Adrenal gland (tissue), 9 donors: ENCODE measurements at regions not wholly inside any gene's neighbourhood (a gene's known extent, or its start where the extent isn't known, plus 50 kb on each side); places are given as distances from the start of the nearest gene placed in this dataset.

Source experiments
- DNase-seq, 7 donors: peaks; one replicate each; pipeline ENCODE4 v3.0.0-alpha.2; 2019 to 2020
- H3K27ac ChIP-seq, 5 donors: fragments of 200-600 bp; sonication (generic) in 4 of 5; 1 replicate in 3 of 5; 2 replicates in 2 of 5; pipeline versions ENCODE4 v1.5.1 to v1.8.0; 2016 to 2020; ENCODE audit warnings: mild to moderate bottlenecking in 1 of 5
- H3K27me3 ChIP-seq: fragments of 200-600 bp; 2 replicates; pipeline ENCODE4 v1.8.0; 2021
- H3K36me3 ChIP-seq, 2 donors: fragments of 200-600 bp; replicated peaks in 1 of 2; 1 replicate in 1 of 2; 2 replicates in 1 of 2; pipeline versions ENCODE4 v1.5.1 to v1.8.0; 2018 to 2022
- H3K4me1 ChIP-seq, 2 donors: fragments of 200-600 bp; replicated peaks in 1 of 2; 1 replicate in 1 of 2; 2 replicates in 1 of 2; pipeline versions ENCODE4 v1.5.1 to v1.8.0; 2018 to 2021
- H3K4me3 ChIP-seq, 4 donors: fragments of 200-600 bp; sonication (generic) in 3 of 4; one replicate each; pipeline ENCODE4 v1.5.1; 2016 to 2018
- H3K9me3 ChIP-seq, 3 donors: fragments of 200-600 bp; sonication (generic) in 1 of 3; replicated peaks in 1 of 3; 1 replicate in 2 of 3; 2 replicates in 1 of 3; pipeline versions ENCODE4 v1.5.1 to v1.8.0; 2016 to 2021
- CTCF ChIP-seq, 6 experiments: fragments of 450-650 bp in 4 of 6; fragments of 200-600 bp in 2 of 6; sonication (generic) in 1 of 6; IDR thresholded peaks; 1 replicate in 5 of 6; 2 replicates in 1 of 6; pipeline versions ENCODE4 v1.5.1 to v1.8.0; 2016 to 2021; ENCODE audit warnings: antibody characterized with exemption in 6 of 6, mild to moderate bottlenecking in 2 of 6, moderate library complexity in 1 of 6
- POLR2A ChIP-seq, 2 donors: fragments of 450-650 bp; IDR thresholded peaks; one replicate each; pipeline ENCODE4 v1.6.1; 2017; ENCODE audit warnings: antibody characterized with exemption in 2 of 2, mild to moderate bottlenecking in 2 of 2, moderate library complexity in 1 of 2
- WGBS, 4 donors: extraction: QIAGEN DNeasy Blood & Tissue Kit in 2 of 4; methylation state at CpG; one replicate each; pipeline versions ENCODE4 v1.1.5 to v1.1.7; 2013 to 2017; 5-methylcytosine and 5-hydroxymethylcytosine counted together
- intact Hi-C, 2 donors: fragments of 100-400 bp; cut with DNase I; formaldehyde crosslinking; loops; one replicate each; pipeline versions ENCODE4 v1.14.1 to v1.15.0; 2022 to 2023
- donor health status: healthy with polysubstance abuse.
- donor health status: Bipolar disorder and iron deficiency.
- donor health status: DM: yes; HTN: yes; CAD: no.
- donor health status: DM: no; HTN: no; CAD: no.
- donor health status: DM: no; HTN: no; CAD: no.

GRCh38 chr18:72612894-72613533 lies 68.9 kb upstream of the CBLN2 start:
- intact Hi-C loops: no loop called here
- Histone ChIP-seq H3K4me1 (no peaks in the 10 kb centered on the region), H3K4me3 (no peak overlapping the region), H3K9me3 (peaks cover 0 to 6% (median 0%) of the 10 kb centered on the region in 3 donors), H3K27ac (no peak overlapping the region), H3K27me3 (no peaks in the 10 kb centered on the region), H3K36me3 (no peaks in the 10 kb centered on the region)
- TF ChIP-seq POLR2A (IDR thresholded peaks at IDR 0.05): no peak
- TF ChIP-seq CTCF (IDR thresholded peaks at IDR 0.05): no peak
- WGBS, 4 donors: 44 to 61% (median 53%) methylated on average over 2 of the region's 2 CpGs
- no peak for DNase-seq

- intact Hi-C loops: no loop called here
- H3K27me3 ChIP-seq: no peaks in the 10 kb centered on the region
- no peak for TF ChIP-seq POLR2A (IDR thresholded peaks at IDR 0.05)
- TF ChIP-seq CTCF (IDR thresholded peaks at IDR 0.05): no peak
- no peak overlapping the region for H3K27ac ChIP-seq
- H3K36me3 ChIP-seq: no peaks in the 10 kb centered on the region
- no peaks in the 10 kb centered on the region for H3K4me1 ChIP-seq
- no peak overlapping the region for H3K4me3 ChIP-seq
- WGBS, 4 donors: 70 to 91% (median 83%) methylated on average over 1 of the region's 1 CpG
- DNase-seq: no peak
- no peaks in the 10 kb centered on the region for H3K9me3 ChIP-seq
Measured at GRCh38 chr18:72605376-72605775, 61.2 kb upstream of the CBLN2 start.

- intact Hi-C loops: no loop called here
- Histone ChIP-seq H3K4me3 (no peak overlapping the region), H3K27ac (no peak overlapping the region), H3K4me1 (no peaks in the 10 kb centered on the region), H3K36me3 (no peaks in the 10 kb centered on the region), H3K9me3 (no peaks in the 10 kb centered on the region), H3K27me3 (no peaks in the 10 kb centered on the region)
- 59 to 73% (median 63%) methylated on average over 5 to 6 of the region's 6 CpGs for WGBS, 4 donors
- no peak for DNase-seq
- TF ChIP-seq POLR2A (IDR thresholded peaks at IDR 0.05): no peak
Measured at GRCh38 chr18:72601944-72602343, 57.8 kb upstream of the CBLN2 start.

GRCh38 chr18:72601481-72601880 lies 57.3 kb upstream of the CBLN2 start:
- 75 to 84% (median 81%) methylated on average over 10 of the region's 10 CpGs for WGBS, 4 donors
- Histone ChIP-seq H3K36me3 (no peaks in the 10 kb centered on the region), H3K27me3 (no peaks in the 10 kb centered on the region), H3K9me3 (no peaks in the 10 kb centered on the region), H3K27ac (no peak overlapping the region), H3K4me3 (no peak overlapping the region), H3K4me1 (no peaks in the 10 kb centered on the region)
- intact Hi-C loops: no loop called here
- no peak for TF ChIP-seq POLR2A (IDR thresholded peaks at IDR 0.05)
- no peak for TF ChIP-seq CTCF (IDR thresholded peaks at IDR 0.05)
- DNase-seq: no peak
